Endothelial cell (in vitro differentiated cells): ENCODE measurements at regions not wholly inside any gene's neighbourhood (a gene's known extent, or its start where the extent isn't known, plus 50 kb on each side); places are given as distances from the start of the nearest gene placed in this dataset.

ENCODE experiments used
- DNase-seq: peaks from one replicate; pipeline ENCODE4 v3.0.0; 2021; ENCODE audit warnings: low spot score
- H3K27ac Mint-ChIP-seq: one replicate; pipeline ENCODE4 v1.8.0; 2021; ENCODE audit warnings: mixed read lengths, inconsistent platforms; ENCODE audit not compliant: unreplicated experiment
- H3K27me3 Mint-ChIP-seq: one replicate; pipeline ENCODE4 v1.8.0; 2021; ENCODE audit warnings: mild to moderate bottlenecking, moderate library complexity, mixed read lengths, inconsistent platforms; ENCODE audit not compliant: unreplicated experiment
- H3K36me3 Mint-ChIP-seq: one replicate; pipeline ENCODE4 v1.8.0; 2021; ENCODE audit warnings: mild to moderate bottlenecking, low read depth, mixed read lengths, inconsistent platforms; ENCODE audit not compliant: unreplicated experiment
- H3K4me1 Mint-ChIP-seq: one replicate; pipeline ENCODE4 v1.8.0; 2021; ENCODE audit warnings: mild to moderate bottlenecking, mixed read lengths, inconsistent platforms; ENCODE audit not compliant: unreplicated experiment
- H3K4me3 Mint-ChIP-seq: one replicate; pipeline ENCODE4 v1.8.0; 2021; ENCODE audit warnings: mild to moderate bottlenecking, mixed read lengths, inconsistent platforms; ENCODE audit not compliant: unreplicated experiment
- H3K9me3 Mint-ChIP-seq: one replicate; pipeline ENCODE4 v1.8.0; 2021; ENCODE audit warnings: mixed read lengths, inconsistent platforms; ENCODE audit not compliant: unreplicated experiment
- CTCF ChIP-seq: fragments of 200-600 bp; sonication (generic); IDR thresholded peaks from one replicate; pipeline ENCODE4 v1.5.0; 2021; ENCODE audit warnings: antibody characterized with exemption; ENCODE audit not compliant: unreplicated experiment

- Mint-ChIP-seq H3K27ac (no peak overlapping the region), H3K27me3 (no peaks in the 10 kb centered on the region), H3K36me3 (no peaks in the 10 kb centered on the region), H3K4me3 (no peak overlapping the region), H3K9me3 (no peaks in the 10 kb centered on the region), H3K4me1 (no peaks in the 10 kb centered on the region)
- TF ChIP-seq CTCF: no peak
- no peak for DNase-seq
Observed at GRCh38 chr2:209114588-209115240, 309.1 kb upstream of the MAP2 start.

GRCh38 chr2:209121691-209122090 is 302.2 kb upstream of the MAP2 start:
- H3K9me3 Mint-ChIP-seq: no peaks in the 10 kb centered on the region
- DNase-seq: no peak
- TF ChIP-seq CTCF: no peak
- no peaks in the 10 kb centered on the region for H3K27me3 Mint-ChIP-seq
- no peak overlapping the region for H3K4me3 Mint-ChIP-seq
- H3K36me3 Mint-ChIP-seq: no peaks in the 10 kb centered on the region
- H3K4me1 Mint-ChIP-seq: no peaks in the 10 kb centered on the region
- no peak overlapping the region for H3K27ac Mint-ChIP-seq

GRCh38 chr2:209125291-209125690 is 298.6 kb upstream of the MAP2 start:
- Mint-ChIP-seq H3K27me3 (no peaks in the 10 kb centered on the region), H3K27ac (no peak overlapping the region), H3K36me3 (no peaks in the 10 kb centered on the region), H3K4me1 (no peaks in the 10 kb centered on the region), H3K4me3 (no peak overlapping the region), H3K9me3 (no peaks in the 10 kb centered on the region)
- TF ChIP-seq CTCF: no peak
- no peak for DNase-seq

GRCh38 chr2:209138079-209138478 is 285.8 kb upstream of the MAP2 start:
- no peaks in the 10 kb centered on the region for H3K36me3 Mint-ChIP-seq
- no peak for TF ChIP-seq CTCF
- peaks cover 22% of the 10 kb centered on the region for H3K4me1 Mint-ChIP-seq
- H3K4me3 Mint-ChIP-seq: no peak overlapping the region
- H3K9me3 Mint-ChIP-seq: no peaks in the 10 kb centered on the region
- no peak for DNase-seq
- H3K27ac Mint-ChIP-seq: no peak overlapping the region
- H3K27me3 Mint-ChIP-seq: no peaks in the 10 kb centered on the region

- DNase-seq: no peak
- Mint-ChIP-seq H3K9me3 (no peaks in the 10 kb centered on the region), H3K27ac (no peak overlapping the region), H3K36me3 (no peaks in the 10 kb centered on the region), H3K4me3 (no peak overlapping the region), H3K27me3 (no peaks in the 10 kb centered on the region), H3K4me1 (peaks cover 23% of the 10 kb centered on the region)
- no peak for TF ChIP-seq CTCF
Observed at GRCh38 chr2:209141142-209141541, 282.7 kb upstream of the MAP2 start.
